ENCODE measurements at regions not wholly inside any gene's neighbourhood (a gene's known extent, or its start where the extent isn't known, plus 50 kb on each side); places are given as distances from the start of the nearest gene placed in this dataset.

DNA sequence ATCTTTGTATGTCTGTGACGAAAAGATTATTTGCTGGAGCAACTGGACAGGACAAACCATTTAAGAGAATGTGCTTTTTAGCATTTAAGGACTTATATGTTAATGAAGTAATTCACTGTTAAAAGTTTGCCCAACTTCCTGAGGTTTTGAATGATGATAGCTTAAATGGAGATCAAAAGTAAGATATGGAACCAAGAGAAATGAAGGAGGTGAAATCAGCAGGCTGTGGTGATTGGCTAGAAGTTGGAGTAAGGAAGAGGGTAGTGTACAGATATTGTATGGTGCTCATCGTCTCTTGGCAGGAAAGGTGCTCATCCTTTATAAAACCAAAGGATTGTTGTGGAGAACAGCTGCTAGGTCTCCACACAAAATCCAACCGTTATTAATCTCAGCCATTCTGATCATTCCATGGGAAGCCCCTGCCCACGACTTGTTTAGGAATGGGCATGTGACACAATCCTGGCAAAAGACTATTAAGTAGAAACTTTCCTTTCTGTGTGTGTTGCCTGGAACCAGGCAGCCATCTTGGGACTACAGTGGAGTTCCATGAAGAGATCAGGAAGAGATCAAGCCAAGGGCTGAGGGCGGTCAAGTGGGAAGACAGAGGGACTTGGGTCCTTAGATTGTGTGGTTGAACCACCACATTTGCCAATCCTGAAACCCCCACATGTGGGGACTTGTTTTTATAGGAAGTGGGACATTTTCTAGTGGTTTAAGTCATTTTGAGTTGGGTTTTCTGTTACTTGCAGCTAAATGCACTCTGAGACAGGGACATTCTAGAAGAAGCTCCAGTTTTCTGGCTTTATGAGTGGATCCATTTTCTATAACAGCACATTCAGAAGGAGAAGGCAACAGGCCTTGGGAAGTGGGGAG is 56.8 kb upstream of the CHST11 start:
- peak; percentile 2 to 28 for DNase-seq

DNA sequence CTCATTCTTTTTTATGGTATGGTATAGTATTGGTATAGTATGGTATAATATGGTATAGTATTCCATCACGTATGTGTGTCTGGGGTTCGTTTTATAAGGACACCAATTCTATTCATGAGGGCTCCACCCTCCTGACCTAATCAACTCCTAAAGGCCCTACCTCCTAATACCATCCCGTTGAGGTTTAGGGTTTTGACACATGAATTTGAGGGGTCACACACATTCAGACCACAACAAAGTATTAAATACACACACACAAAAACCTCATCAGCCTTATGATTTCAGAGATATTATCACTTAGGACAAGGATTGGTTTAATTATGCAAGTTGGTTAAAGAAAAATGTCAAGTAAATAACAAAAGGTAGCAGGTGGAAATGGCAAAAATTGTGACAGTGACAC is 54.1 kb upstream of the CHST11 start:
- no peak for DNase-seq

DNA sequence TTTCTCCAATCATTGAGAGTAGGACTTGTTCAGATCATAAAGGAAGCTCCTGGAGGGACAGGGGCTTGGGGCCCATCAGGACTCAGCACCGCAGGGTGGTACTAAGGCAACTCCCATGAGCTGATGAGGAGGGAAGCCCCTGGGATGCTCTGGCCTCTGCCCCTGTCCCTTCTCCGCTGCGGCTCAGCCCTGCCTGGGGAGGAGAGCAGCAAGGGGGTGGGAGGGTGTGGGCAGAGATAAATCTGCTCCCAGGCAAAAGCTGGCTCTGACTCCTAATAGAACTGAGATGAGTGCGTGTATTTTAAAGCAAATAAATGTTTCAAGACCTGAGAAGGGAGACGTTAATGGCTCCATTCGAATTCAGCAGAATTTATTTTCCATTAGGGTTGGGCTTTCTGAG is 52.0 kb upstream of the CHST11 start:
- DNase-seq, result no peak

DNA sequence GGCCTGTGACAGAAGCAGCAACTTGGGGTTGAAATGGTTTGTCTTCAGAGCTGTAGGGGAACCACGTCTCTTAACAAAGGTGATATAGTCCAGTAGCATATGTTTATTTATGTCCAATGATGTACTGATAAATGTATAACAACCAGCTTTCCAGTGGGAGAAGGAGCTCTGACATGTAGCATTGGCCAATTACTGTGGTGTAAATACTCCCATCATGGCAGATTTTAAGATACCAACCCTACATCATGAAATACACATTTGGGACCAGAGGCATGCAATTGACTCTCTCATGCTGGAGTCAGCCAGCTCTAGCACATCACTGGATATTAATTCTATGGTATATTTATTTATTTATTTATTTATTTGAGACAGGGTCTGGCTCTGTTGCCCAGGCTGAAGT is 50.6 kb upstream of the CHST11 start:
- DNase-seq, result no peak

Data from AML-193 (cell line).